GM18511 (cell line): ENCODE measurements at regions not wholly inside any gene's neighbourhood (a gene's known extent, or its start where the extent isn't known, plus 50 kb on each side); places are given as distances from the start of the nearest gene placed in this dataset.
"Not testable (repeated sequence)": the region's sequence is repeated elsewhere in the genome, so short reads cannot be mapped to it uniquely, and the experiment has no call there.

ENCODE experiments used
- ATAC-seq: cut with Tn5 transposase; IDR thresholded peaks from one replicate; pipeline ENCODE4 v1.9.1; 2021; ENCODE audit warnings: mild to moderate bottlenecking, moderate library complexity; ENCODE audit not compliant: unreplicated experiment

- no peak for ATAC-seq
Measured at GRCh38 chr3:125645616-125646015, 50.3 kb upstream of the OSBPL11 start.

GRCh38 chr3:125646581-125646980, 51.3 kb upstream of the OSBPL11 start:
- no peak for ATAC-seq

- no peak for ATAC-seq
Measured at GRCh38 chr3:125647318-125648014, 52.2 kb upstream of the OSBPL11 start.

GRCh38 chr3:125651244-125651643, 55.9 kb upstream of the OSBPL11 start:
- ATAC-seq: no peak

- ATAC-seq: no peak
Measured at GRCh38 chr3:125652349-125652748, 57.1 kb upstream of the OSBPL11 start.

GRCh38 chr3:125654526-125654925, 59.2 kb upstream of the OSBPL11 start:
- ATAC-seq: no peak

GRCh38 chr3:125662675-125663074, 67.4 kb upstream of the OSBPL11 start:
- no peak for ATAC-seq

GRCh38 chr3:125670352-125670751, 75.1 kb upstream of the OSBPL11 start:
- ATAC-seq: no peak

- no peak for ATAC-seq
Measured at GRCh38 chr3:125670945-125671344, 75.6 kb upstream of the OSBPL11 start.

- ATAC-seq: no peak
Measured at GRCh38 chr3:125671461-125672243, 76.4 kb upstream of the OSBPL11 start.

GRCh38 chr3:125675791-125676190, 80.5 kb upstream of the OSBPL11 start:
- no peak for ATAC-seq

GRCh38 chr3:125679258-125679657, 84.0 kb upstream of the OSBPL11 start:
- no peak for ATAC-seq

- no peak for ATAC-seq
Measured at GRCh38 chr3:125681146-125681545, 85.8 kb upstream of the OSBPL11 start.

GRCh38 chr3:125681906-125682305, 86.6 kb upstream of the OSBPL11 start:
- not testable (repeated sequence) for ATAC-seq

GRCh38 chr3:125682610-125683009, 87.3 kb upstream of the OSBPL11 start:
- not testable (repeated sequence) for ATAC-seq

- no peak for ATAC-seq
Measured at GRCh38 chr3:125683067-125683829, 88.0 kb upstream of the OSBPL11 start.

- ATAC-seq: no peak
Measured at GRCh38 chr3:125684199-125684598, 88.9 kb upstream of the OSBPL11 start.

- not testable (repeated sequence) for ATAC-seq
Measured at GRCh38 chr3:125685741-125686140, 90.4 kb upstream of the OSBPL11 start.

- no peak for ATAC-seq
Measured at GRCh38 chr3:125692361-125692760, 97.1 kb upstream of the OSBPL11 start.

- no peak for ATAC-seq
Measured at GRCh38 chr3:125693887-125694286, 98.6 kb upstream of the OSBPL11 start.

- no peak for ATAC-seq
Measured at GRCh38 chr3:125694761-125695294, 99.5 kb upstream of the OSBPL11 start.
